Smooth muscle cell (in vitro differentiated cells): ENCODE measurements at regions not wholly inside any gene's neighbourhood (a gene's known extent, or its start where the extent isn't known, plus 50 kb on each side); places are given as distances from the start of the nearest gene placed in this dataset.

ENCODE experiments used
- DNase-seq: peaks from one replicate; lab custom pipeline; 2025; ENCODE audit not compliant: unreplicated experiment; lab: John Stamatoyannopoulos, UW
- H2AFZ ChIP-seq: fragments of 200-600 bp; sonication (generic); 2 replicates; pipeline ENCODE4 v1.6.0; 2016; ENCODE audit warnings: antibody characterized with exemption, low read depth, mild to moderate bottlenecking
- H3F3A ChIP-seq: fragments of 200-600 bp; sonication (generic); 2 replicates; pipeline ENCODE4 v1.6.0; 2017; ENCODE audit warnings: antibody characterized with exemption, low read depth
- H3K27ac ChIP-seq: fragments of 200-600 bp; sonication (generic); 2 replicates; pipeline ENCODE4 v1.5.1; 2016; ENCODE audit warnings: low read depth, mild to moderate bottlenecking
- H3K27me3 ChIP-seq: fragments of 200-600 bp; sonication (generic); 2 replicates; pipeline ENCODE4 v1.6.1; 2016; ENCODE audit warnings: low read depth, mild to moderate bottlenecking
- H3K36me3 ChIP-seq: fragments of 200-600 bp; sonication (generic); 2 replicates; pipeline ENCODE4 v1.5.1; 2016; ENCODE audit warnings: low read depth
- H3K4me1 ChIP-seq: fragments of 200-600 bp; sonication (generic); 2 replicates; pipeline ENCODE4 v1.5.1; 2016; ENCODE audit warnings: low read depth
- H3K4me2 ChIP-seq: fragments of 200-600 bp; sonication (generic); 2 replicates; pipeline ENCODE4 v1.6.0; 2016; ENCODE audit warnings: mild to moderate bottlenecking
- H3K4me3 ChIP-seq: fragments of 200-600 bp; sonication (generic); 2 replicates; pipeline ENCODE4 v1.5.1; 2016; ENCODE audit warnings: mild to moderate bottlenecking
- H3K79me2 ChIP-seq: fragments of 200-600 bp; sonication (generic); 2 replicates; pipeline ENCODE4 v1.6.0; 2016; ENCODE audit warnings: low read depth, mild to moderate bottlenecking
- H3K9ac ChIP-seq: fragments of 200-600 bp; sonication (generic); 2 replicates; pipeline ENCODE4 v1.6.0; 2016; ENCODE audit warnings: low read depth
- H3K9me3 ChIP-seq: fragments of 200-600 bp; sonication (generic); replicated peaks from 2 replicates; pipeline ENCODE4 v1.5.1; 2016; ENCODE audit warnings: low read depth
- H4K20me1 ChIP-seq: fragments of 200-600 bp; sonication (generic); 2 replicates; pipeline ENCODE4 v1.6.0; 2016; ENCODE audit warnings: low read depth
- CTCF ChIP-seq: fragments of 200-600 bp; sonication (generic); IDR thresholded peaks from 2 replicates; pipeline ENCODE4 v1.5.1; 2017; ENCODE audit warnings: borderline replicate concordance, mild to moderate bottlenecking, antibody characterized with exemption; ENCODE audit not compliant: insufficient read depth, poor library complexity, severe bottlenecking
- WGBS: methylation state at CpG from one replicate; pipeline ENCODE4 v1.1.7; 2016; ENCODE audit warnings: low lambda C conversion rate; 5-methylcytosine and 5-hydroxymethylcytosine counted together

GRCh38 chr9:74220327-74220726 lies 276.8 kb upstream of the RORB start:
- TF ChIP-seq CTCF: no peak
- no peak overlapping the region for H3K27ac ChIP-seq
- no peak for DNase-seq
- H3K4me3 ChIP-seq: no peak overlapping the region
- no peak overlapping the region for H2AFZ ChIP-seq
- 74% methylated on average over 5 of the region's 5 CpGs for WGBS
- H3K9ac ChIP-seq: no peak overlapping the region
- H4K20me1 ChIP-seq: no peaks in the 10 kb centered on the region
- H3F3A ChIP-seq: no peaks in the 10 kb centered on the region
- no peaks in the 10 kb centered on the region for H3K9me3 ChIP-seq
- H3K36me3 ChIP-seq: no peaks in the 10 kb centered on the region
- H3K4me1 ChIP-seq: no peaks in the 10 kb centered on the region
- H3K4me2 ChIP-seq: no peak overlapping the region
- H3K27me3 ChIP-seq: no peaks in the 10 kb centered on the region
- no peaks in the 10 kb centered on the region for H3K79me2 ChIP-seq

- no peak overlapping the region for H3K9ac ChIP-seq
- H3K36me3 ChIP-seq: no peaks in the 10 kb centered on the region
- H3K4me3 ChIP-seq: no peak overlapping the region
- H3K4me1 ChIP-seq: no peaks in the 10 kb centered on the region
- no peak overlapping the region for H3K4me2 ChIP-seq
- DNase-seq: no peak
- no peaks in the 10 kb centered on the region for H4K20me1 ChIP-seq
- H3K27ac ChIP-seq: no peak overlapping the region
- 73% methylated on average over 2 of the region's 2 CpGs for WGBS
- no peak overlapping the region for H2AFZ ChIP-seq
- no peaks in the 10 kb centered on the region for H3K9me3 ChIP-seq
- H3F3A ChIP-seq: no peaks in the 10 kb centered on the region
- TF ChIP-seq CTCF: no peak
- no peaks in the 10 kb centered on the region for H3K79me2 ChIP-seq
- no peaks in the 10 kb centered on the region for H3K27me3 ChIP-seq
Observed at GRCh38 chr9:74236857-74237256, 260.3 kb upstream of the RORB start.

GRCh38 chr9:74245866-74246497 lies 251.2 kb upstream of the RORB start:
- no peaks in the 10 kb centered on the region for H3F3A ChIP-seq
- no peak overlapping the region for H3K27ac ChIP-seq
- TF ChIP-seq CTCF: no peak
- no peak overlapping the region for H2AFZ ChIP-seq
- WGBS: 91% methylated on average over 3 of the region's 3 CpGs
- H3K4me1 ChIP-seq: no peaks in the 10 kb centered on the region
- no peaks in the 10 kb centered on the region for H3K36me3 ChIP-seq
- no peaks in the 10 kb centered on the region for H3K79me2 ChIP-seq
- no peaks in the 10 kb centered on the region for H3K27me3 ChIP-seq
- no peak for DNase-seq
- H3K9ac ChIP-seq: no peak overlapping the region
- H3K4me3 ChIP-seq: no peak overlapping the region
- H4K20me1 ChIP-seq: no peaks in the 10 kb centered on the region
- H3K9me3 ChIP-seq: peaks cover 3% of the 10 kb centered on the region
- H3K4me2 ChIP-seq: no peak overlapping the region

- no peaks in the 10 kb centered on the region for H3K36me3 ChIP-seq
- no peak for TF ChIP-seq CTCF
- no peaks in the 10 kb centered on the region for H3K4me1 ChIP-seq
- H3K9ac ChIP-seq: no peak overlapping the region
- no peaks in the 10 kb centered on the region for H3K79me2 ChIP-seq
- no peak overlapping the region for H3K4me2 ChIP-seq
- no peak overlapping the region for H3K4me3 ChIP-seq
- H3F3A ChIP-seq: no peaks in the 10 kb centered on the region
- no peak overlapping the region for H2AFZ ChIP-seq
- DNase-seq: no peak
- no peak overlapping the region for H3K27ac ChIP-seq
- no peaks in the 10 kb centered on the region for H4K20me1 ChIP-seq
- H3K27me3 ChIP-seq: no peaks in the 10 kb centered on the region
- H3K9me3 ChIP-seq: no peaks in the 10 kb centered on the region
- 74% methylated on average over 4 of the region's 4 CpGs for WGBS
Observed at GRCh38 chr9:74255489-74255984, 241.6 kb upstream of the RORB start.
